ENCODE measurements at regions not wholly inside any gene's neighbourhood (a gene's known extent, or its start where the extent isn't known, plus 50 kb on each side); places are given as distances from the start of the nearest gene placed in this dataset.

DNA sequence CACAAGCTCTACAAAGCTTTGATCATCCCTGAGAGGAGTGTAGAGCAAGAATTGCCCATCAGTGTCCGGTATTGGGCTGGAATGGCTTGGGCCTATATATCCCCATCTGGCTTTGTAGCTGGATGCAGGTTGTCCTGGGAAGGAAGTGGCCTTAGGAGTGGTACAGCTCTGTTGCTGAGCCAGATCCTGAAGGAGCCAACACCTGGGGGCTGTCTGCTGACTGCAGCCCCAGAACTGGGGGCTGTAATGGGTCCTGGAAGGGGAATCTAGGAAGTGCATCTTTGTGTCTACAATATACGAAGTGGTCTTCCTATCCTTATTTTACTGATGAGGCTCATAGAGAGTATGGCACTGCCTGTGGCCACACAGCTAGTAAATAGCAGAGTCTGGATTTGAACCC lies 145.9 kb downstream of the CDC5L start:
- FAIRE-seq: no peak

- no peak for FAIRE-seq
Observed at GRCh38 chr6:44534291-44534690, 146.8 kb downstream of the CDC5L start.

DNA sequence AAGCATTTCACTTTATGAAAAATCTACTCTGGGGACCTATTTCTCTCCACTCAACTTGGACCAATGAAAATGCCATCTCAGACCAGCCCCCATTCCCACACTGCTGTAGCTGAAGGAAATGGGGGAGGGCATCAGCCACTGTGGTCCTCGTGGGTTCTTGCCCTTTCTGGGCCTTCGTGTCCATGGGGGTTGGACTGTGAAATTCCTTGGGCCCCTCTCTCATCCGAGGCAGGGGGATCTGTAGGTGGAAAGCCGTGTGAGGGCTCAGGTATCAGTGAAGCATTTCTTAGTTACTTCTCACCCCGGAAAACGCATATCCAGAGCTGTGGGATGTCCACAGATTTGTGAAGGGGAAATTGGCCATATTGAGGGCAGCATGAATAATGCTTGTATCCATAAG lies 147.9 kb downstream of the CDC5L start:
- FAIRE-seq: no peak

GRCh38 chr6:44535967-44536366 lies 148.5 kb downstream of the CDC5L start:
- FAIRE-seq: no peak

- no peak for FAIRE-seq
Observed at GRCh38 chr6:44537306-44538049, 150.0 kb downstream of the CDC5L start.

GRCh38 chr6:44538131-44538806 lies 150.8 kb downstream of the CDC5L start:
- FAIRE-seq: no peak

GRCh38 chr6:44538807-44539201 lies 151.3 kb downstream of the CDC5L start:
- no peak for FAIRE-seq

DNA sequence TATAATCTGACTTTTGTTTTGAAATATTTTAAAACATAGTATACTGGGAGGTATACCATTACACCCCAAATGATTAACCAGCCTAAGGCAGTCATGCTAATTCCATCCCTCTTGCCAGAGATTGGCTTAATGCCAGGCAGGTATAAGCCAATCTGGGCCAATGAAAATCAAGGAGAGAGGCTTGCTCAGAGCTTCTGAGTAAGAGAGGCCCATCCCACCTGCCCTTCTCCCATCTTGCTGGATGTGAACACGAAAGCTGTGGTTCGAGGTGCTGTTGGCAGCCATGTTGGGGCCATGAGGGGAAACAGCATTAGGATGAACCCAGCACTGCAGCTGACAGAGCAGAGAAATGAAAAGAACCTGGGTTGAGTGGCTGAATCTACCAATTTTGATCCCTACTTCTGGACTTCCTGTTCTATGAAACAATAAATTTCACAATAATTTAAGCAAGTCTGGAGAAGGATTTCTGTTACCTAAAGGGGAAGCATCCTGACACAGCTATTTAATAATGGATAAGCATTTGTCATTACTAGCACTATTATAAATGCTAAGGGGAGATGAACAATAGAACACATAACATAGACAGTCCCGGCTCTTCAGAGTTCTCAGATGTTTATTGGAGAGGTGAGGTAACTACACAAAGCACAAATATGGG lies 152.3 kb downstream of the CDC5L start:
- FAIRE-seq: no peak

DNA sequence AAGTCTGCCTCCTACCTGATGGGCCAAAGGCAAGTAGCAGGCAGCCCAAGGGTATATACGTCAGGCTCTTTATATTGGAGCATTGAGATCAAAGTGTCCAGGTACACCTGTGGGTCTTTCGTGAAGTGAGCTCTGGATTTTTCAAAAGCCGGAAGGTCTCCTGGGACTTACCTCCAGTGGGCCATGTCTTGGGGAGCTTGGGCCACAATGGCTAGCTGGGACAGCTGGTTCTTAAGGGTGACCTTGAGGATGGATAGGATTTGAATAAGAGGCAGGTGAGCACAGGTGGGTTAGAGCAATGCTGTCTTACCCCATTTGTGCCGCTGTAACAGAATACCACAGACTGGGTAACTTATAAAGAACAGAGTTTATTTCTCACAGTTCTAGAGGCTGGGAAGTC lies 153.4 kb downstream of the CDC5L start:
- FAIRE-seq: no peak

GRCh38 chr6:44542401-44543116 lies 155.1 kb downstream of the CDC5L start:
- no peak for FAIRE-seq

GRCh38 chr6:44543664-44544063 lies 156.2 kb downstream of the CDC5L start:
- no peak for FAIRE-seq

DNA sequence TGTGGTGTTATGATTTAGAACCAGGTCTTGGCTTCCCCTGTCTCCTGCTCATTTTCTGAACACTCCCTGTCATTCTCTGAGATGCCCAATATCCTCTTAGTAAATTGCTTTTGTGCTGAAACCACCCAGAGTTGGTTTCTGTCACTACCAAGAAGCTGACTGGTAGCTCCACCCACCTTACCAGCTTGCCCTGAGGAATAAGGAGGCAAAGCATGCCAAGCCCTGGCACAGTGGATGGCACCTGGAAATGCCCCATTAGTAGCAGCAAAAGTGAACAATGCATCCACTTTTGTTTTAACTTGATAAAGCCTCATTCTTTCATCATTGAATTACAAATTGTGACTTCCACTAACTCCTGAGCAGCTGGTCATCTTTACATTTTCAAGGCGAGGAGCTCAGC lies 157.7 kb downstream of the CDC5L start:
- no peak for FAIRE-seq

DNA sequence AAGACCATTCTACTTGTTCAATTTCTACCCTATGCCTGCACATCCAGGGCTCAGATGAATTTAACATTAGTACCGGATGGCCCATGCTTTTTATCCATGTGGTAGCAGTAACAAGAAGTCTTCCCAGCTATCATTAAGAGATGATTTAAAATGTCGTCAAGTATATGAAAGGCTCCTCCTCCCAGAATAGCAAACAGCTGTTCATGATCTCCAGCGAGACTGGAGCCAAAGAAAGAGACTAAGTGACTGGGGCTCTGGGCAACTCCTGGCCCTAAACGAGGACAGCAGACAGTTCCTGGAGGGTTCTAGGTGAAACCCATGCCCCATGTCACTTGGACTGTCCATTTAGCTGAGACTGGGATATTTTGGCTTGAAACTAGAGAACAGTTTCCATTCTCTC lies 160.8 kb downstream of the CDC5L start:
- FAIRE-seq: no peak

- FAIRE-seq: no peak
Observed at GRCh38 chr6:44549516-44549915, 162.0 kb downstream of the CDC5L start.

DNA sequence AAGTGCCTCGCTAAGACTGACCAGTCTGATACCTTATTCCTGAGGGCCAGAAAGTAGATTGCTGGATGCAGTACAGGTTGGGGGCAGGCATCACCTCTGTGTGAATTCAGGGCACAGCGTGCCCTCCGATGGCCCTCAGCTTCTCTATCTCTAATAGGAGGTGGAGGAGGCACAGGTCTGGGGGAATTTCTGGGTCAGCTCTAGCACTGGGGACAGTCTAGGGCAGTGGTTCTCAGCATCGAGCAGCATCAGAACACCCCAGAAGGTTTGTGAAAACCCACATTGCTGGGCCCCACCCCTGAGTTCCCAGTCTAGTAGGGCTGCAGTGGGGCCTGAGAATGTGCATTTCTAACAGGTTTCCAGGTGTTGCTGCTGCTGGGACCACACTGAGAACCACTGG lies 166.7 kb downstream of the CDC5L start:
- FAIRE-seq: no peak

DNA sequence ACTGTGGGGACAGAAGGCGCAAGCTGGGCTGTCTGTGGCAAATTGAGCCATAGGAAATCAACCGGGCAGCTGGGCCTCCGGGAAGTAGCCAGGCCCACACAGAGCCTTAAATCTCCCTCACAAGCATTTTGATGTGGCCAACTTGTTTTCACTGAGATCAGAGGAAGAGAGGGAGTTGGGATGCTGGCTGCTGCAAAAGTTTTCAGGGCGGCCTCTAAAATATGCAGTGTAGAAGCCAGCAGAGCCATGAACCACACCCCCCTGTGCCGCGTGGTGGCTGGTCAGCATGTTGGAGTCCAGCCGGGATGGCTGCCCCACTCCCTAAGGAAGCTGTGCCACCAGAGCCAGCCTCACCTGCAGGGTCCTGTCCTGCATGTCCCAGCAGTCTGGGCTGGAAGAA lies 167.4 kb downstream of the CDC5L start:
- no peak for FAIRE-seq

DNA sequence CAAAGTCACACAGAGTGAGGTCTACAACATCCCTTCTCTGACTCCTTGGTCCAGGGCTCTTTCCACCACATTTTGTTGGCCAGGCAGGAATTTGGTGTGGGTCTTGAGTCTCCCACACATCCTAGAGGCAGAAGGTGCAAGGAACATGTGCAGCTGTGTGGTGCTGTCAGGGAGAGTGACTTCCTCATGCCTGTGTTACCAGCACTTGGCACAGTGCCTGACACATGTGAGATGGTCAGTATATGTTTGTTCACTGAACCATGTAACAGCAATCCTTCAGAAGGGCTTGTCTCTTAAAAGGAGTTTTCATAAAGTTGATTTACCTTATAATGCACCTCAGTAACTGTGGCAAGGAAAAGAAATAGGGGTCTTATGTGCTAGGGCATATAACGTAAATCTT lies 168.5 kb downstream of the CDC5L start:
- no peak for FAIRE-seq

DNA sequence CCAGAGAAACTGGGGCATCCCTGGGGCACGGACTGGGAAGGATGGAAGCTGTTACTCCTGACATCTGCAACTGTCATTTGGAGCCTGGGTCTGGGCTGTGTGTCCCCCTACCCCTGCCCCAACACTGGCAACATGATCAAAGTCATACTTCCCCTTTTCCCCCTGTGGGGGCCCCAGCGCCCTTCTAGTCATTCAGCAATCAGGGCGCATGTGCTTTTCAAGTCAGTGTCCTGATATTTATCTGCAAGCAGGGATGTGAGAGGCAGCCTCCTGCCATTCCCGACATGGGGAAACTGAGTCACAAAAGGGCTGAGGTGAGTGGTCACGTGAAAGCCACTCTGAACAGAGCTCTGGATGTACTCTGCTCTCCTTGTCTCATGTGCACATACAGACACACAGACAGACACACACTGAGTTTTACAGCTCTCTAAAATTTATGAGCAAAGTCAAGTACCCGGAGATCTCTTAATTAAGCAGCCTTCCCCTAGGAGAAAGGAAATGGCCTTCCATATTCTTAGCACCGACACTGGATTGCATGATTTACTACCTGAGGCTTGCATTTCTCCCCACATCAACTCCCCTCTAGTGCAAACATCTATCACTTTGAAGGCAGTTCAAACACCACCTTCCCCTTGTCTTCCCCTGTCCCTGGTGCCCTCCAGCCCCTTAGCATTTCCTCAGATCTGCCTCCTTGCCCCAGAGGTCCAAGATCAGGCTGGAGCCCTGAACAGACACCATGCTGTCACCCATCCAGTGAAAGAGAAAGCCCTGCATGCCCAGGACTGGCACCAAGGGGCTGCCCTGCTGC lies 170.7 kb downstream of the CDC5L start:
- FAIRE-seq: no peak

- FAIRE-seq: no peak
Observed at GRCh38 chr6:44558832-44559251, 171.3 kb downstream of the CDC5L start.

DNA sequence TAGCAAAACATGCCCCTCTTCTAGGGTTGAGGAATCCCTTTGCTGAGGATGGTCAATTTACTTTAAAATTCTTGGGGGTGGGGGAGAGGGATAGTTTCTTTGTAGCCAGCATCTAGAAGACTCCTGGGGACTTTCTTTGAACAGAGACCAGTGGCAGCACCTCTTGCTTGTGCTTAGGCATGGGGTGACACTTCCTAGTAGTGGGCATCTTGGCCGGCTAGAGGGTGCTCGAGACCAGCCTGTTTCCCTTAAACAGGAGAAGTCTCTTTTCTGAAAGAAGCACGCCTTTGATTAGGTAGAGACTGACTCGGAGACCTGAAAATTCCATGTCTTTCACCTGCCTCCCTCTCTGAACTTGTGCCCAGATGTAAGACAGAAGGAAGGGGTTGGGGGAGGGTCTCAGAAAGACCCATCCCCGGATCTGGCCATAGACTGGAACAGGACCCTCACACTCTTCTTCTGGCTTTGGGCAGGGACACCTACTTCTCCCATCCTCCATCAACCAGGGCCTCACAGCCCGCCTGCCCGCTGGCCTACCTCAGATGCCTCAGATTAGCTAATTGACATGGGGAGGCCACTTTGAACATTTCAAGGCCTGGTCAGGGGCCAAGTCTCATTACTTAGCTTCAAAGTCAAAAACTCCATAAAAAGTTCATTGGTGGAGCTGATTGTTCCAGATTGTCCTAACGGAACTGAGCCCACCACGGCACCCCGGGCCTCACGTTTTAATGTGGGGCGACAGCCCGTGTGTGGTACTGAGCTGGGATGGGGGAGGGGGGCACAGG lies 172.2 kb downstream of the CDC5L start:
- FAIRE-seq: no peak

GRCh38 chr6:44560458-44561059 lies 173.1 kb downstream of the CDC5L start:
- peak; percentile 32 for FAIRE-seq

All from TTC549 (cell line).